Neural progenitor cell (in vitro differentiated cells): ENCODE measurements at regions not wholly inside any gene's neighbourhood (a gene's known extent, or its start where the extent isn't known, plus 50 kb on each side); places are given as distances from the start of the nearest gene placed in this dataset.

ENCODE experiments used
- EZH2 ChIP-seq: fragments of 200-600 bp; sonication (generic); IDR thresholded peaks from 2 replicates; pipeline ENCODE4 v1.6.1; 2017; ENCODE audit warnings: antibody characterized with exemption, mild to moderate bottlenecking, moderate library complexity
- EZH2phosphoT487 ChIP-seq: fragments of 200-600 bp; sonication (generic); IDR thresholded peaks from 2 replicates; pipeline ENCODE4 v1.6.1; 2017; ENCODE audit warnings: antibody characterized with exemption
- TF ChIP-seq, protein P1 (sequence below): fragments of 200-600 bp; sonication (generic); IDR thresholded peaks from 2 replicates; pipeline ENCODE4 v1.5.1; 2017; ENCODE audit warnings: antibody characterized with exemption, mild to moderate bottlenecking

DNA sequence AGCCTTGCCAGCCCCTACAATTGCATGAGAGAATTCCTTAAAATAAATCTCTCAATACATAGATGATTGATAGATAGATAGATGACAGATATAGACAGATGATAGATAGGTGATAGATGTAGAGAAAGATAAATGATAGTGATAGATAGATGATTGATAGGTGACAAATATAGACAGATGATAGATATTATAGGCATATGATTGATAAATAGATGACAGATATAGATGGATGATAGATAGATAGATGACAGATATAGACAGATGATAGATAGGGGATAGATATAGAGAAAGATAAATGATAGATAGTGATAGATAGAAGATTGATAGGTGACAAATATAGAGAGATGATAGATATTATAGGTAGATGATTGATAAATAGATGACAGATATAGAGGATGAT lies 564.6 kb downstream of the ETS1 start:
- no peak for TF ChIP-seq EZH2
- TF ChIP-seq, protein P1, sequence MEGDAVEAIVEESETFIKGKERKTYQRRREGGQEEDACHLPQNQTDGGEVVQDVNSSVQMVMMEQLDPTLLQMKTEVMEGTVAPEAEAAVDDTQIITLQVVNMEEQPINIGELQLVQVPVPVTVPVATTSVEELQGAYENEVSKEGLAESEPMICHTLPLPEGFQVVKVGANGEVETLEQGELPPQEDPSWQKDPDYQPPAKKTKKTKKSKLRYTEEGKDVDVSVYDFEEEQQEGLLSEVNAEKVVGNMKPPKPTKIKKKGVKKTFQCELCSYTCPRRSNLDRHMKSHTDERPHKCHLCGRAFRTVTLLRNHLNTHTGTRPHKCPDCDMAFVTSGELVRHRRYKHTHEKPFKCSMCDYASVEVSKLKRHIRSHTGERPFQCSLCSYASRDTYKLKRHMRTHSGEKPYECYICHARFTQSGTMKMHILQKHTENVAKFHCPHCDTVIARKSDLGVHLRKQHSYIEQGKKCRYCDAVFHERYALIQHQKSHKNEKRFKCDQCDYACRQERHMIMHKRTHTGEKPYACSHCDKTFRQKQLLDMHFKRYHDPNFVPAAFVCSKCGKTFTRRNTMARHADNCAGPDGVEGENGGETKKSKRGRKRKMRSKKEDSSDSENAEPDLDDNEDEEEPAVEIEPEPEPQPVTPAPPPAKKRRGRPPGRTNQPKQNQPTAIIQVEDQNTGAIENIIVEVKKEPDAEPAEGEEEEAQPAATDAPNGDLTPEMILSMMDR, result no peak
- TF ChIP-seq EZH2phosphoT487, result no peak
